ENCODE measurements at regions not wholly inside any gene's neighbourhood (a gene's known extent, or its start where the extent isn't known, plus 50 kb on each side); places are given as distances from the start of the nearest gene placed in this dataset.

DNA sequence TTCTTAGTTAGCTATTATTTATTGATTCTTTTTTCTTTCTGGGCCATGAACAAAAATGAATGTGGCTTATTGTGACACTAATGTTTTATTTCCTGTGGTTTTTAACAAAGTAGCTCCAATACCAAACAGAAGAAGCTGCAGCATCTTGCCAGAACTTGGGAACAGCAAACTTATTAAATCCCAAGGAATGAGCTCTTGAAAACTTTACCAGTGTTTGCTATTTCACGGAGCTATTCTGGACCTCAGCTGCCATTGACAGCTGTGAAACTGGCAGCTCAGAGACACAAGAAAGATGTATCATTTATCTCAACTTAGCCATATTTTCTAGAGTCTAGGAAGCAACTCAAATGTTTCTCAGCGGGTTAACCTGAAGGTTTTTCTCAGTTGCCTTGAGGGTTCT lies 91.0 kb upstream of the NEUROD1 start:
- DNase-seq = no peak
- no peak overlapping the region for H3K27ac ChIP-seq
- TF ChIP-seq, protein P1, sequence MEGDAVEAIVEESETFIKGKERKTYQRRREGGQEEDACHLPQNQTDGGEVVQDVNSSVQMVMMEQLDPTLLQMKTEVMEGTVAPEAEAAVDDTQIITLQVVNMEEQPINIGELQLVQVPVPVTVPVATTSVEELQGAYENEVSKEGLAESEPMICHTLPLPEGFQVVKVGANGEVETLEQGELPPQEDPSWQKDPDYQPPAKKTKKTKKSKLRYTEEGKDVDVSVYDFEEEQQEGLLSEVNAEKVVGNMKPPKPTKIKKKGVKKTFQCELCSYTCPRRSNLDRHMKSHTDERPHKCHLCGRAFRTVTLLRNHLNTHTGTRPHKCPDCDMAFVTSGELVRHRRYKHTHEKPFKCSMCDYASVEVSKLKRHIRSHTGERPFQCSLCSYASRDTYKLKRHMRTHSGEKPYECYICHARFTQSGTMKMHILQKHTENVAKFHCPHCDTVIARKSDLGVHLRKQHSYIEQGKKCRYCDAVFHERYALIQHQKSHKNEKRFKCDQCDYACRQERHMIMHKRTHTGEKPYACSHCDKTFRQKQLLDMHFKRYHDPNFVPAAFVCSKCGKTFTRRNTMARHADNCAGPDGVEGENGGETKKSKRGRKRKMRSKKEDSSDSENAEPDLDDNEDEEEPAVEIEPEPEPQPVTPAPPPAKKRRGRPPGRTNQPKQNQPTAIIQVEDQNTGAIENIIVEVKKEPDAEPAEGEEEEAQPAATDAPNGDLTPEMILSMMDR (IDR thresholded peaks at IDR 0.05; ENCODE audit: low read depth, low read length, missing control alignments) = no peak
- in situ Hi-C loops (cut with HindIII; ENCODE audit: low pct_ligation_motif_present, low sequenced_read_pairs) = no loop called here
- no peaks in the 10 kb centered on the region for H3K27me3 ChIP-seq (replicated peaks)
- no peaks in the 10 kb centered on the region for H3K36me3 ChIP-seq (replicated peaks)
- no peak overlapping the region for H3K4me3 ChIP-seq (ENCODE audit: low read depth, low read length)

DNA sequence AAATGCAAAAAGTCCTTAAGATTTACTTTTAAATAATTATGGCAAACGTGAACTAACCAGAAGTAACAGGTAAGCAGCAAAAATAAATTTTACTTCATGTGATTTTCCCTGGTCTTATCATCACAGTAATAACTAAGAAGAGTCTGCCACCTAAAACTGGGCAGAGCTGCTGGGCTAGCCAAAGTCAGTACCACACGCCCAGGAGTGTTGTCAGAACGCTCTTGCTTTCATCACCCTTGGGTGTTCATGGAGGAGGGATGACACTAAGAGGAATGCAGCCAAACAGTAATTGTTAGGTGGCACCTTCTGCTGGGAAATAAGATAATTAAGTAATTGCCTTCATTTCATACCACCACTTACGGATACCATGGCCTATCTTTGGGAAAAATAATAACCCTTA lies 92.0 kb upstream of the NEUROD1 start:
- Histone ChIP-seq H3K4me3 (ENCODE audit: low read depth, low read length) (no peak overlapping the region), H3K27me3 (replicated peaks) (no peaks in the 10 kb centered on the region), H3K27ac (no peak overlapping the region), H3K36me3 (replicated peaks) (no peaks in the 10 kb centered on the region)
- in situ Hi-C loops (cut with HindIII; ENCODE audit: low pct_ligation_motif_present, low sequenced_read_pairs) = no loop called here
- TF ChIP-seq, protein P1 (IDR thresholded peaks at IDR 0.05; ENCODE audit: low read depth, low read length, missing control alignments) = no peak
- DNase-seq = no peak

DNA sequence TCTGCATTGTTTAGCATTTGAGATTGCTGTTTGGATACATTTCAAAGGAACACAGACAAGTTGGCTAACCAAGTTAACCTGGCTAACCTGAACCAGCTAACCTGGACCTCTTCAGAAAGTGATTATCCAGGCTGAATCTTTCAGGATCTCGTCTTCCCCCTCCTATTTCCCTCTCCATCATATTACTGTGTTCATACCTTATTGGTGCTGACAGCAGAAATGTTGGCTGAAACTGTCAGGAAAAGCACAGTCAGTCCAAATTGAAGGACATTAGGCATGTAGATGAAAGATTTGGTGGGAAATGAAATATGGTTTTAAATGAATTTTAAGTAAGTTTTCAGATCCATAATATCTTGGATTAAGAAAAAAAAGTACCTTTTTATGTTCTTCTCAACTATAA lies 92.5 kb upstream of the NEUROD1 start:
- H3K27ac ChIP-seq = no peak overlapping the region
- H3K4me3 ChIP-seq (ENCODE audit: low read depth, low read length) = no peak overlapping the region
- no peak for DNase-seq
- H3K27me3 ChIP-seq (replicated peaks) = no peaks in the 10 kb centered on the region
- no peaks in the 10 kb centered on the region for H3K36me3 ChIP-seq (replicated peaks)
- in situ Hi-C loops (cut with HindIII; ENCODE audit: low pct_ligation_motif_present, low sequenced_read_pairs) = no loop called here
- TF ChIP-seq, protein P1 (IDR thresholded peaks at IDR 0.05; ENCODE audit: low read depth, low read length, missing control alignments) = no peak

DNA sequence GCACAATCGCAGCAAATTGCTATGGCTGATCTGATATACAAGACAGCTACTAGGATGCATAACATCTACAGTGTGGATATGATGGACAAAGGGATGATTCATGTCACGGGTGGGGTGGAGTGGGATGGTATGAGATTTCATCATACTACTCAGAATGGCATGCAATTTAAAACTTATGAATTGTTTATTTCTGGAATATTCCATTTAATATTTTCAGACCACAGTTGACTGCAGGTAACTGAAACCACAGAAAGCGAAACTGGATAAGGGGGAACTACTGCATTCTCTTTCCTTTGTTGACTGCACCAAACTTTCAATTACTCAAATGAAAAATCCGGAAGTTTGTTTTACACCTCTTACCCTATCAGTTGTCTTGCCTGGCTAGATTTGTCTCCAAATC lies 94.4 kb upstream of the NEUROD1 start:
- no peaks in the 10 kb centered on the region for H3K27me3 ChIP-seq (replicated peaks)
- no peak overlapping the region for H3K4me3 ChIP-seq (ENCODE audit: low read depth, low read length)
- no peaks in the 10 kb centered on the region for H3K36me3 ChIP-seq (replicated peaks)
- DNase-seq = peak; percentile 48
- TF ChIP-seq, protein P1 (IDR thresholded peaks at IDR 0.05; ENCODE audit: low read depth, low read length, missing control alignments) = no peak
- no peak overlapping the region for H3K27ac ChIP-seq
- in situ Hi-C loops (cut with HindIII; ENCODE audit: low pct_ligation_motif_present, low sequenced_read_pairs) = no loop called here

DNA sequence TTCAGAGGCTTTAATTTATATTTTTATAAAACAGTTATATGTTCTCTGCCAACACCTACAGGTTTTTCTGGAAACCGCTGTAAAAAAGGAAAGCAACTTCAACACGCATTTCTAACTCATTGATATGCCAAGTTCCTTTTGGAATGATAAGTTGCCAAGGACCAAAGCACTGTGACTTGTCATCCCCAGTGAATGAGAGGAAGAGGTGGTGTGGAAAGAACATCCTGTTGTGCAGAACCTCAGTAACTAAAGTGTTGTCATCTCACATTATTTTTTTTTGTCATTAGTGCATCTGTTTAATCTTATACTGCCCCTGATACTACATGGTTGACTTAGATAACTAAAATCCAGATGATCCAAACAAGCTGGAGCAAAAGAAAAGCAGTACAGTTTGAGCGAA lies 96.0 kb upstream of the NEUROD1 start:
- TF ChIP-seq, protein P1 (IDR thresholded peaks at IDR 0.05; ENCODE audit: low read depth, low read length, missing control alignments) = no peak
- no peak overlapping the region for H3K27ac ChIP-seq
- H3K27me3 ChIP-seq (replicated peaks) = no peaks in the 10 kb centered on the region
- no peak for DNase-seq
- no peak overlapping the region for H3K4me3 ChIP-seq (ENCODE audit: low read depth, low read length)
- no peaks in the 10 kb centered on the region for H3K36me3 ChIP-seq (replicated peaks)
- in situ Hi-C loops (cut with HindIII; ENCODE audit: low pct_ligation_motif_present, low sequenced_read_pairs) = no loop called here

DNA sequence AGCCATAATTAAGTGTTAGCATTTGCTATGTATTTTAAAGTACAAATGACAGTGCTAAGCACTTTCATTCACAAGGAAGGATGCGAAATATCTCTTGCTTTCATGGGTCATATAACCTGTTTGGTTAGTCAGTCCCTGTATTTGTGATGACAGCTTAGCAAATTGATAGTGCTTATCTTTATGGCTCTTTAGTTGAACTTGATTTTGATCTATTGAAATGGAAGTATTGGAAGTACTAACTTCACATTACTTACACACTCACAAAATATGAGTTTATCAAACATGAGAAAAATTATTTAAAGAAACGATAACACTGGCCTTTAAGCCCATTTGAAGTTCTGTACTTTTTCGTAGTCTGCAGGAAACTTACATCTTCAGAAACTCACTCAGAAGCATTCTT lies 97.4 kb upstream of the NEUROD1 start:
- DNase-seq = no peak
- no peaks in the 10 kb centered on the region for H3K27me3 ChIP-seq (replicated peaks)
- TF ChIP-seq, protein P1 (IDR thresholded peaks at IDR 0.05; ENCODE audit: low read depth, low read length, missing control alignments) = no peak
- no peak overlapping the region for H3K4me3 ChIP-seq (ENCODE audit: low read depth, low read length)
- in situ Hi-C loops (cut with HindIII; ENCODE audit: low pct_ligation_motif_present, low sequenced_read_pairs) = no loop called here
- H3K27ac ChIP-seq = no peak overlapping the region
- H3K36me3 ChIP-seq (replicated peaks) = no peaks in the 10 kb centered on the region
